Transverse colon (tissue), 4 donors: ENCODE measurements at regions not wholly inside any gene's neighbourhood (a gene's known extent, or its start where the extent isn't known, plus 50 kb on each side); places are given as distances from the start of the nearest gene placed in this dataset.

Source experiments
- DNase-seq: peaks from one replicate; pipeline ENCODE4 v3.0.0-alpha.2; 2019
- H3K27ac ChIP-seq, 4 donors: fragments of 200-600 bp; sonication (generic); 2 replicates each; pipeline ENCODE4 v1.5.1; 2016 to 2018; ENCODE audit warnings: inconsistent platforms in 4 of 4
- H3K27me3 ChIP-seq: fragments of 200-600 bp; sonication (generic); 2 replicates; pipeline ENCODE4 v1.5.1; 2017; ENCODE audit warnings: inconsistent platforms
- H3K36me3 ChIP-seq, 4 donors: fragments of 200-600 bp; sonication (generic); 2 replicates each; pipeline ENCODE4 v1.5.1; 2017 to 2019; ENCODE audit warnings: inconsistent platforms in 4 of 4
- H3K4me1 ChIP-seq, 4 donors: fragments of 200-600 bp; sonication (generic); 2 replicates each; pipeline ENCODE4 v1.5.1; 2017 to 2020; ENCODE audit warnings: inconsistent platforms in 4 of 4
- H3K4me3 ChIP-seq, 4 donors: fragments of 200-600 bp; sonication (generic); 1 replicate in 1 of 4; 2 replicates in 3 of 4; pipeline versions ENCODE4 v1.5.1 to v1.6.1; 2017 to 2019; ENCODE audit warnings: inconsistent platforms in 4 of 4
- H3K9me3 ChIP-seq, 2 donors: fragments of 200-600 bp; sonication (generic); 2 replicates each; pipeline ENCODE4 v1.5.1; 2017 to 2019; ENCODE audit warnings: inconsistent platforms in 2 of 2
- EP300 ChIP-seq: sonication (generic); formaldehyde crosslinking; IDR thresholded peaks from one replicate; pipeline ENCODE4 v1.6.1; 2017; ENCODE audit warnings: antibody characterized with exemption, low read depth
- POLR2A ChIP-seq: fragments of 450-650 bp; IDR thresholded peaks from one replicate; pipeline ENCODE4 v1.6.1; 2016; ENCODE audit warnings: antibody characterized with exemption, mild to moderate bottlenecking, moderate library complexity
- POLR2AphosphoS5 ChIP-seq, 3 donors: sonication (generic); formaldehyde crosslinking; IDR thresholded peaks; one replicate each; pipeline ENCODE4 v1.6.1; 2016; ENCODE audit warnings: antibody characterized with exemption in 3 of 3
- WGBS, 2 donors: methylation state at CpG; one replicate each; pipeline ENCODE4 v1.1.5; 2018; ENCODE audit warnings: low coverage in 1 of 2; 5-methylcytosine and 5-hydroxymethylcytosine counted together
- in situ Hi-C, 4 donors: fragments of 200-750 bp; cut with MboI; loops; one replicate each; pipeline versions ENCODE4 v1.15.0 to v1.15.1; 2017; ENCODE audit warnings: low sequenced_read_pairs in 3 of 4, low pct_ligation_motif_present in 1 of 4, low pct_unique_long_range_greater_than_20kb in 1 of 4
- intact Hi-C: fragments of 100-400 bp; cut with DNase I; formaldehyde crosslinking; loops from one replicate; pipeline ENCODE4 v1.15.1; 2023; ENCODE audit warnings: low total_unique reads
- TF ChIP-seq, protein P1 (sequence below), 5 experiments: fragments of 200-600 bp in 3 of 5; fragments of 450-650 bp in 2 of 5; sonication (generic) in 3 of 5; IDR thresholded peaks; 1 replicate in 2 of 5; 2 replicates in 3 of 5; pipeline ENCODE4 v1.5.1; 2016 to 2017; ENCODE audit warnings: antibody characterized with exemption in 5 of 5, inconsistent platforms in 3 of 5, mild to moderate bottlenecking in 2 of 5, moderate library complexity in 1 of 5

DNA sequence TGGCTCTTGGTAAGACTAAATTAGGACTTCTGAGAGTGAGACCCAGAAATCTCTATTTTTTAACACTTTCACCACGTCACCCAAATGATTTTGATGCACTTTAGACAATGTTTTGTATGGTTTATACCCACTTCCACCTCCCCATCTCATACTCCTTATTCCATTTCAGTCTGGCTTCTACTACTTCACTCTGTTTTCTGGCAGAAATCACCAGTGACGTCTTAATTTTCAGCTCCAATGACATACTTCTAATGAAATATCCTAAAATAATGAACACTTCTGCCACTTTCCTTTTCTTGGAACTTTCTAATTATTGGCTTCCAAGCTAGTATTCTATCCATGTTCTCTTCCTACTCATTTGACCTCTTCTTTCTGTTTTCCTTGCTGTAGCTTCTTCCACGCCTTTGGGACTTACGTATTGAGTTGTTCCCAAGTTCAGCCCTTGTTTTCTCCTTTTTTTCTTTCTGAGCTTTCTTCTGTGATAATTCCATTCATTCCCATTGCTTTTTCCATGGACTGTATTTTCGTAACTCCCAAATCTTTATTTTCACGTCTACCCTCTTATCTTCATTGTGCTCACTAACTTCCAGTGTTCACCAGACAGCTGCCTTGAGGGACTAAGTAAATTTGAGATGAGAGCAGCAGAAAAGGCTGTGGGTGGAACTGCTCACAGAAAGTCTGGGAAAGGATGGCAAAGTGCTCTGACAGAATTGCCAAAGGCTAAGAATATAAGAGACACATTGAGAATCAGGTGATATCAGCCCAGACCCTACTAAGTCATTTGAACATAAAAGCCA, 115.8 kb downstream of the CAPZA3 start:
- no peaks in the 10 kb centered on the region for H3K27me3 ChIP-seq
- intact Hi-C loops = no loop called here
- H3K4me1 ChIP-seq = no peaks in the 10 kb centered on the region
- no peak overlapping the region for H3K4me3 ChIP-seq
- H3K27ac ChIP-seq = no peak overlapping the region
- WGBS, 2 donors = 66 to 87% methylated on average over 6 of the region's 6 CpGs
- DNase-seq = no peak
- in situ Hi-C loops = loop anchor here in 3 of 4 donors (10.0 to 25.0 kb wide), 2 partner anchors 334 to 341 kb away; no protein-coding TSS in a partner anchor
- H3K36me3 ChIP-seq = no peaks in the 10 kb centered on the region
- TF ChIP-seq POLR2A (no peak), POLR2AphosphoS5 (IDR thresholded peaks at IDR 0.05) (no peak), EP300 (no peak)
- TF ChIP-seq, protein P1, sequence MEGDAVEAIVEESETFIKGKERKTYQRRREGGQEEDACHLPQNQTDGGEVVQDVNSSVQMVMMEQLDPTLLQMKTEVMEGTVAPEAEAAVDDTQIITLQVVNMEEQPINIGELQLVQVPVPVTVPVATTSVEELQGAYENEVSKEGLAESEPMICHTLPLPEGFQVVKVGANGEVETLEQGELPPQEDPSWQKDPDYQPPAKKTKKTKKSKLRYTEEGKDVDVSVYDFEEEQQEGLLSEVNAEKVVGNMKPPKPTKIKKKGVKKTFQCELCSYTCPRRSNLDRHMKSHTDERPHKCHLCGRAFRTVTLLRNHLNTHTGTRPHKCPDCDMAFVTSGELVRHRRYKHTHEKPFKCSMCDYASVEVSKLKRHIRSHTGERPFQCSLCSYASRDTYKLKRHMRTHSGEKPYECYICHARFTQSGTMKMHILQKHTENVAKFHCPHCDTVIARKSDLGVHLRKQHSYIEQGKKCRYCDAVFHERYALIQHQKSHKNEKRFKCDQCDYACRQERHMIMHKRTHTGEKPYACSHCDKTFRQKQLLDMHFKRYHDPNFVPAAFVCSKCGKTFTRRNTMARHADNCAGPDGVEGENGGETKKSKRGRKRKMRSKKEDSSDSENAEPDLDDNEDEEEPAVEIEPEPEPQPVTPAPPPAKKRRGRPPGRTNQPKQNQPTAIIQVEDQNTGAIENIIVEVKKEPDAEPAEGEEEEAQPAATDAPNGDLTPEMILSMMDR (IDR thresholded peaks at IDR 0.05) = no peak
- no peaks in the 10 kb centered on the region for H3K9me3 ChIP-seq

DNA sequence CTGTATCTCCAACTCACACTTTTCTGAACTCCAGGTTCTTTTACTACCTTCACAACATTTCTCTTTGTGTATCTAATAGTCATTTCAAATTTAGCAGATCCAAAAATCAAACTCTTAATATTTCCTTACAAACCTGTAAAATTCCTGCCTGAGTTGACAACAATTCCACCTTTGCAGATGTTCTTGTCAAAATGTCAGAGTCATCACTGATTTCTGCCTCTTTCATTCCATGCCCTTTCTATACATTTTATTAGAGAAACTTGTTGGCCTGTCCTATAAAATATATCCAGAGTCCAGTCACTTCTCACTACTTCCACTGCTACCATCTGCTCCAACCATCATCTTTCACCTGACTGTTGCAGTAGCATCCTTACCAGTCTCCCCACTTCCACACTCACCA, 119.7 kb downstream of the CAPZA3 start:
- Histone ChIP-seq H3K4me3 (no peak overlapping the region), H3K27ac (no peak overlapping the region), H3K27me3 (no peaks in the 10 kb centered on the region), H3K36me3 (no peaks in the 10 kb centered on the region), H3K9me3 (no peaks in the 10 kb centered on the region), H3K4me1 (no peaks in the 10 kb centered on the region)
- in situ Hi-C loops = loop anchor here in 3 of 4 donors (10.0 to 25.0 kb wide), 2 partner anchors 330 to 337 kb away; no protein-coding TSS in a partner anchor
- no peak for DNase-seq
- intact Hi-C loops = no loop called here
- TF ChIP-seq EP300 (no peak), POLR2AphosphoS5 (IDR thresholded peaks at IDR 0.05) (no peak), POLR2A (no peak)
- TF ChIP-seq, protein P1 (IDR thresholded peaks at IDR 0.05) = no peak

DNA sequence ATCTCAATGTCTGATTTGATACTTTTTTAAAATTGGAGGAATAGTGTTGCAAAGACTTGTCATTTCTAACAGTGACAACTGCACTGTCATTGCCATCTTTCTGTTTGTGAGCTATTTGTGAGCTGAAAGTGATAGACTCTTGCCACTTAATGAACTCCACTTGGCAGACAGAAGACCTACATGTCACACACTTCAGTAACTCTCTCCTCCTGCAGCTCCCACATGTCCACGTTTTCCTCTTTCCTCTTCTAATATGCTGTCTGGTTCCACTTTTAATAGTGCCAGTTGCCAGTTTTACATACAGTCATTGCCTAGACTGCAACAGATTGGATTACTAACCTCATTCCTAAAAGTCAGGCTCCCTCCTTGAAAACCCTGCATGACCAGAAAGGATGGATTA, 121.5 kb downstream of the CAPZA3 start:
- WGBS, 2 donors = 52 to 71% methylated on average over 1 of the region's 1 CpG
- Histone ChIP-seq H3K4me1 (no peaks in the 10 kb centered on the region), H3K9me3 (no peaks in the 10 kb centered on the region), H3K36me3 (no peaks in the 10 kb centered on the region), H3K27ac (no peak overlapping the region), H3K27me3 (no peaks in the 10 kb centered on the region), H3K4me3 (no peak overlapping the region)
- TF ChIP-seq, protein P1 (IDR thresholded peaks at IDR 0.05) = no peak
- TF ChIP-seq POLR2A = no peak
- in situ Hi-C loops (loop anchor here in 3 of 4 donors (10.0 to 25.0 kb wide), 2 partner anchors 328 to 335 kb away; no protein-coding TSS in a partner anchor), intact Hi-C loops (no loop called here)
- DNase-seq = no peak

GRCh38 chr12:18861287-18861858, 123.5 kb downstream of the CAPZA3 start:
- in situ Hi-C loops = loop anchor here in 2 of 4 donors (25.0 kb wide), 1 partner anchor 326 kb away; no protein-coding TSS in a partner anchor

More at GRCh38 chr12:18861287-18861858, 123.5 kb downstream of the CAPZA3 start:
- no peaks in the 10 kb centered on the region for H3K9me3 ChIP-seq
- no peak overlapping the region for H3K4me3 ChIP-seq
- TF ChIP-seq EP300 (no peak), POLR2A (no peak)
- TF ChIP-seq, protein P1 (IDR thresholded peaks at IDR 0.05) = peak; percentile 50 to 74 (median 65)
- intact Hi-C loops = no loop called here
- no peaks in the 10 kb centered on the region for H3K36me3 ChIP-seq
- H3K27me3 ChIP-seq = no peaks in the 10 kb centered on the region
- 38 to 42% methylated on average over 3 of the region's 3 CpGs for WGBS, 2 donors
- H3K4me1 ChIP-seq = no peaks in the 10 kb centered on the region
- H3K27ac ChIP-seq = no peak overlapping the region
- DNase-seq = no peak
